Activated CD8-positive, alpha-beta memory T cell treated with anti-CD3 and anti-CD28 coated beads, Interleukin-2, amount 10 ng/mL, durations not matched to agents 7 days and 5 days (primary cell): ENCODE measurements at regions not wholly inside any gene's neighbourhood (a gene's known extent, or its start where the extent isn't known, plus 50 kb on each side); places are given as distances from the start of the nearest gene placed in this dataset.

Source experiments
- ATAC-seq: fragments of 150-1000 bp; cut with Tn5 transposase; one replicate; pipeline ENCODE4 v1.10.0; 2021; ENCODE audit warnings: moderate library complexity
- CTCF ChIA-PET: fragments of 350-600 bp; sonication (Branson Sonifier 250); formaldehyde crosslinking; loops from one replicate; lab custom pipeline; 2021; ENCODE audit warnings: antibody characterized with exemption; lab: Charles Lee
- DNase-seq: peaks from one replicate; pipeline ENCODE4 v3.0.0-alpha.2; 2020
- H3K27ac Mint-ChIP-seq: one replicate; pipeline ENCODE4 v1.8.0; 2021; ENCODE audit warnings: mild to moderate bottlenecking, mixed read lengths
- H3K27me3 Mint-ChIP-seq: one replicate; pipeline ENCODE4 v1.8.0; 2021; ENCODE audit warnings: mixed read lengths
- H3K36me3 Mint-ChIP-seq: one replicate; pipeline ENCODE4 v1.8.0; 2021; ENCODE audit warnings: mild to moderate bottlenecking, mixed read lengths
- H3K4me1 Mint-ChIP-seq: one replicate; pipeline ENCODE4 v1.8.0; 2021; ENCODE audit warnings: mixed read lengths
- H3K4me3 Mint-ChIP-seq: one replicate; pipeline ENCODE4 v1.8.0; 2021; ENCODE audit warnings: mild to moderate bottlenecking, moderate library complexity, mixed read lengths
- H3K9me3 Mint-ChIP-seq: one replicate; pipeline ENCODE4 v1.8.0; 2022; ENCODE audit warnings: low read depth, mixed read lengths

DNA sequence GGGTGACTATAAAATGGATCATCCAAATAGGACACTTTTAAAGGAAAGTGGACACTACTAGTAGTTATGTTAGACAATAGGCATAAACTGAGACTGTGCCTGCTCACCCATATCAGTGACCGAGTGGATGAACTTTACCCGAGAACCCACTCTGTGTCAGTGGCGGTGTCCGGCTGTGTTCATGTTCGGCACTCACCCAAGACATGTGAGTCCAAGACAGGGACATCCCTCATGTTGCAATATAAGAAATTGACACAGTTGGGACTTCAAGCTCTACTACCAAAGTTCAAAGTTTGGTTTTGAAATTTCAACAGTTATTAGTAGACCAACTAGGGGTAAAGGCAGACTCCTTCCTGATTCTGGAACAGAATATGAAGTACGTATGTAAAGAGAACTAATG lies 326.3 kb upstream of the TNP1 start:
- no peak for ATAC-seq
- no peak for DNase-seq
- CTCF ChIA-PET, result no interaction called here
- Mint-ChIP-seq H3K27ac (no peak overlapping the region), H3K36me3 (no peaks in the 10 kb centered on the region), H3K9me3 (no peaks in the 10 kb centered on the region), H3K27me3 (peaks cover 2% of the 10 kb centered on the region), H3K4me3 (no peak overlapping the region), H3K4me1 (no peaks in the 10 kb centered on the region)

DNA sequence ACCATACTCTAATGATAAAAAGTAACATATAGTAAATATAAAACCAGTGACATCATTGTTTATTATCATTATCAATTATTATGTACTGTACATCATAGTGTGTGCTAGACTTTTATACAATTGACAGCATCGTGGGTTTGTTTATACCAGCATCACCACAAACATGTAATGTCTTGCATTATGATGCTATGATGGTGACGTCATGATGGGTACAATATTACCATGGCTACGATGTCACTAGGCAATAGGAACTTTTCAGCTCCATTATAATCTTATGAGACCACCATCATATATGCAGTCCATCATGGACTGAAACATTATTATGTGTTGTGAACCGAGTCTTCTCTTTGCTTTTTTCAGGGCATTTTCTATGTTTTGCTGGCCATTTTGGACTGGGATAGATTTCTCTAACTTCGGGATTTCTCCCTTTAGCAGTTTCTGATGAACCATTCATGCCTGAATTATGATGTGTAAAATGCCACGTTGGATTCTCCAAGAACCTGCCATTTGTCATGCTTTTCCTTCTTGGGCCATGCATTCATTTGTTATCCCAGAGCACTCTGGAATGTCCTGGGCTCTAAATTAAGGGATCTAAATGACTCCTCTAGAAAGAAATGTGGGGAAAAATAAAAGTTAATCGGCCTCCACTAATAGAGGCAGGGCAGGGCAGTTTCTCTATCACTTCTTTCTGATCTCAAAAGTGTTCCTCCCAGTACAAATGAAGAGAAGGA lies 325.6 kb upstream of the TNP1 start:
- ATAC-seq, result no peak
- CTCF ChIA-PET, result no interaction called here
- no peaks in the 10 kb centered on the region for H3K9me3 Mint-ChIP-seq
- H3K4me1 Mint-ChIP-seq, result no peaks in the 10 kb centered on the region
- H3K36me3 Mint-ChIP-seq, result no peaks in the 10 kb centered on the region
- H3K4me3 Mint-ChIP-seq, result no peak overlapping the region
- no peaks in the 10 kb centered on the region for H3K27me3 Mint-ChIP-seq
- DNase-seq, result no peak
- no peak overlapping the region for H3K27ac Mint-ChIP-seq

GRCh38 chr2:217184242-217184641 lies 324.4 kb upstream of the TNP1 start:
- DNase-seq, result no peak
- H3K36me3 Mint-ChIP-seq, result no peaks in the 10 kb centered on the region
- CTCF ChIA-PET, result no interaction called here
- no peaks in the 10 kb centered on the region for H3K9me3 Mint-ChIP-seq
- no peak overlapping the region for H3K27ac Mint-ChIP-seq
- H3K4me1 Mint-ChIP-seq, result no peaks in the 10 kb centered on the region
- H3K4me3 Mint-ChIP-seq, result no peak overlapping the region
- no peaks in the 10 kb centered on the region for H3K27me3 Mint-ChIP-seq
- no peak for ATAC-seq

DNA sequence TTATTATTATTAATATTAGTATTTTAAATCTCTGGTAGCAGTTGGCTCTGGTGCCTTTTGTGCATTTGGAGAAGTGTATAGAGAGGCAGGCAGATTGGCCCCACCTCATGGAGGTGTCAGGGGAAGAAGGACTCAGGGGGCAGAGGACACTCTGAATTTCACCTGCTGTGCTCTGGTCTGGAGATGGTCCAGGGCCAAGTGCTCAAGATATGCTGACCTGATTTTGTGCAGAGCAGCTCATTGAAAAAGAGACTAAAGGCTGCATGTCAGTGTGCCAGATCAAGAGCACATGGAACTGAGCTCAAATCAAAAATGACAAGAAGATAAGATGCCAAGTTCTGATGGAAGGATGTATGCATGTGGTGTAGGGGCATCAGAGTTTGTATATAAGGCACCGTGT lies 323.6 kb upstream of the TNP1 start:
- no peaks in the 10 kb centered on the region for H3K36me3 Mint-ChIP-seq

DNA sequence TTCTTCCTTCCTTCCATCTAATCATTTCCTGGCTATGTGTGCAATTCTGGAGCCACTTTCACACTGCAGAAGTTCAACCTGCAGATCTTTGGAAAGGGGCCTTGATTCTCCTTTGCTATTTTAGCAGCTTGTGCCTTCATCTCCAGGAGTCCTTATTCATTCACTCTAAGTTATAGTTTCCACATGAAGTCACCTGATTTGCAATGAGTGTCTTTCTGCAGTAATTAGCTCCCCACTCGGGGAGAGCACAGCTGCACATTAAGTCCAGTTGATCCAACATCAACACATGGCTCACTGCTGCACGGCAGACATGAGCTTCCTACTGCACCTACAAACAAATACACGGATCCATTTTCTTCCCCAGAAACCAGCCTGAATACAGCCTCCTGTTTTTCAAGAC lies 323.1 kb upstream of the TNP1 start:
- H3K9me3 Mint-ChIP-seq, result no peaks in the 10 kb centered on the region
- CTCF ChIA-PET, result no interaction called here
- ATAC-seq, result no peak
- no peaks in the 10 kb centered on the region for H3K4me1 Mint-ChIP-seq
- DNase-seq, result no peak
- no peaks in the 10 kb centered on the region for H3K27me3 Mint-ChIP-seq
- H3K4me3 Mint-ChIP-seq, result no peak overlapping the region
- no peak overlapping the region for H3K27ac Mint-ChIP-seq
- H3K36me3 Mint-ChIP-seq, result no peaks in the 10 kb centered on the region

More for the DNA sequence above, 323.6 kb upstream of the TNP1 start:
- Mint-ChIP-seq H3K27me3 (no peaks in the 10 kb centered on the region), H3K4me3 (no peak overlapping the region), H3K27ac (no peak overlapping the region), H3K4me1 (no peaks in the 10 kb centered on the region), H3K9me3 (no peaks in the 10 kb centered on the region)
- CTCF ChIA-PET, result no interaction called here
- DNase-seq (no peak), ATAC-seq (no peak)

GRCh38 chr2:217181512-217181911 lies 321.6 kb upstream of the TNP1 start:
- Mint-ChIP-seq H3K4me1 (no peaks in the 10 kb centered on the region), H3K4me3 (no peak overlapping the region), H3K36me3 (no peaks in the 10 kb centered on the region), H3K27me3 (no peaks in the 10 kb centered on the region), H3K9me3 (no peaks in the 10 kb centered on the region), H3K27ac (no peak overlapping the region)
- ATAC-seq, result no peak
- CTCF ChIA-PET, result no interaction called here
- DNase-seq, result no peak

- Mint-ChIP-seq H3K4me3 (no peak overlapping the region), H3K27ac (no peak overlapping the region), H3K9me3 (no peaks in the 10 kb centered on the region), H3K27me3 (peaks cover 4% of the 10 kb centered on the region), H3K4me1 (no peaks in the 10 kb centered on the region), H3K36me3 (no peaks in the 10 kb centered on the region)
- no peak for DNase-seq
- ATAC-seq, result no peak
- CTCF ChIA-PET, result no interaction called here
These were observed 320.0 kb upstream of the TNP1 start for GRCh38 chr2:217179854-217180253.

DNA sequence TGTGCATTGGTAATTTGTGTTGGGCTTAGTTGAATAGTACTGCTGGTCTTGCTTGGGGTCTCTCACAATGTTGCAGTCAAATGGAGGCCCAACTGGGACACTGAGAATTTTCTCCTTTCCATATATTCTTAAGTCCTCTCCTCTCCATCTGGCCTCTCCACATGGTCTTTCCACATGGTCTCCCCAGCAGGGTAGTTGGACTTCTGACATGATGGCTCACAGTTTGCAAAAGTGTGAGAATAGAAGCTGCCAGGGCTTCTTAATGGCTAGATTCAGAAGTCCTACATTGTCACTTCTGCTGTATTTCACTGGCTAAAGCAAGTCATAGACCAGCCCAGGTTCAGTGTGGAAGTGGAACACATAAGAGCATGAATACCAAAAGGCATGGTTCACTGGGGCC lies 318.5 kb upstream of the TNP1 start:
- no peaks in the 10 kb centered on the region for H3K4me1 Mint-ChIP-seq
- ATAC-seq, result no peak
- no peaks in the 10 kb centered on the region for H3K36me3 Mint-ChIP-seq

GRCh38 chr2:217177720-217178119 lies 317.9 kb upstream of the TNP1 start:
- Mint-ChIP-seq H3K36me3 (no peaks in the 10 kb centered on the region), H3K27me3 (peaks cover 4% of the 10 kb centered on the region), H3K27ac (no peak overlapping the region), H3K9me3 (no peaks in the 10 kb centered on the region), H3K4me3 (no peak overlapping the region), H3K4me1 (no peaks in the 10 kb centered on the region)
- CTCF ChIA-PET, result no interaction called here
- DNase-seq (no peak), ATAC-seq (no peak)

More for the DNA sequence above, 318.5 kb upstream of the TNP1 start:
- peaks cover 4% of the 10 kb centered on the region for H3K27me3 Mint-ChIP-seq
- no peaks in the 10 kb centered on the region for H3K9me3 Mint-ChIP-seq
- no peak overlapping the region for H3K4me3 Mint-ChIP-seq
- no peak for DNase-seq
- H3K27ac Mint-ChIP-seq, result no peak overlapping the region
- CTCF ChIA-PET, result no interaction called here

DNA sequence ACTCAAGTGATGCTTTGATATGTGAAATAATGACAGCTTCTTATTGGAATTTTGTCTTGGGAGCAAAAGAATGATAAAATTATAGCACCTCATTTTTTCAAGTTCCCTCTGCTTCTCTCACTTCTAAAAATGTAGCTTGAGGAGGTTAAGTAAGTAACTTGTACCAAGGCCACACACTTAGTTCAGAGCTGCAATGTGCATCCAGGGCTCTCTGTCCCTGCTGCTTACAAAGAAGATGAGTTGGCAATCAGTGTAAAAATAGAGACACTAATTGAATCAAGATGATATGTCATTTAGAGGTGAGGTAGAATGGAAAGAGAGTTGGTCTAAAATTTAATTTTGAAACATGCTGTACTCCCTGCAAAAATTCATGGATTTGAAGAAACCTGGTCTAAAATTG lies 312.0 kb upstream of the TNP1 start:
- DNase-seq, result no peak
- Mint-ChIP-seq H3K27me3 (peaks cover 4% of the 10 kb centered on the region), H3K4me1 (no peaks in the 10 kb centered on the region), H3K36me3 (no peaks in the 10 kb centered on the region), H3K27ac (no peak overlapping the region), H3K9me3 (no peaks in the 10 kb centered on the region), H3K4me3 (no peak overlapping the region)
- CTCF ChIA-PET, result no interaction called here
- no peak for ATAC-seq

DNA sequence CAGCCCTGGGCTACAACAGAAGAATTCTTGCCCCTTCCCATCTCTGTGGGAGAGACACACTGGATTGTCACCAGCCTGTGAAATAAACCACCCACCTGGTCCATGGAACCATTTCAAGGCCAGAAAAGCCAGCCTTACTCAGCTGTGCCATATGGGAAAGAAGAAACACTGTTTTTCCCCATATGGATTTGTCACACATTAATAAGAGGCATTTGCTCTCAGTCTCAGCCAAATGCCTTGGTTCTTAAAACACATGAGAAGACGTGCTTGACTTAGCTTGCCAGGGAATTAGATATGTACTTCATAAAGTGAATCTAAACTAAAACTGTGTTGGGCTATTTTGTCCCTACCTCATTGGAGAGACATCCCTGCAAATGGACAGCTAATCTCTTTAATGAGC lies 308.6 kb upstream of the TNP1 start:
- Mint-ChIP-seq H3K27ac (no peak overlapping the region), H3K4me3 (no peak overlapping the region), H3K36me3 (no peaks in the 10 kb centered on the region), H3K27me3 (peaks cover 5% of the 10 kb centered on the region), H3K9me3 (no peaks in the 10 kb centered on the region), H3K4me1 (no peaks in the 10 kb centered on the region)
- ATAC-seq (no peak), DNase-seq (no peak)
- CTCF ChIA-PET, result no interaction called here

- no peak overlapping the region for H3K4me3 Mint-ChIP-seq
- no peak for ATAC-seq
- H3K27me3 Mint-ChIP-seq, result peaks cover 5% of the 10 kb centered on the region
- peaks cover 3% of the 10 kb centered on the region for H3K4me1 Mint-ChIP-seq
- H3K36me3 Mint-ChIP-seq, result no peaks in the 10 kb centered on the region
- DNase-seq, result no peak
- H3K27ac Mint-ChIP-seq, result no peak overlapping the region
- no peaks in the 10 kb centered on the region for H3K9me3 Mint-ChIP-seq
- CTCF ChIA-PET, result no interaction called here
These were observed 307.7 kb upstream of the TNP1 start for GRCh38 chr2:217167531-217167930.

GRCh38 chr2:217166241-217166850 lies 306.5 kb upstream of the TNP1 start:
- Mint-ChIP-seq H3K36me3 (no peaks in the 10 kb centered on the region), H3K4me1 (peaks cover 10% of the 10 kb centered on the region), H3K27ac (no peak overlapping the region), H3K4me3 (no peak overlapping the region), H3K27me3 (peaks cover 5% of the 10 kb centered on the region), H3K9me3 (no peaks in the 10 kb centered on the region)
- DNase-seq (no peak), ATAC-seq (no peak)
- CTCF ChIA-PET, result interaction anchor here (0.8 to 1.0 kb wide), 2 partner anchors 470 to 546 kb away, joined by 3 read pairs; no protein-coding TSS in a partner anchor

- CTCF ChIA-PET, result interaction anchor here (0.8 kb wide), 1 partner anchor 547 kb away, joined by 3 read pairs; no protein-coding TSS in a partner anchor
- peaks cover 10% of the 10 kb centered on the region for H3K4me1 Mint-ChIP-seq
- H3K27me3 Mint-ChIP-seq, result peaks cover 8% of the 10 kb centered on the region
- DNase-seq, result no peak
- H3K27ac Mint-ChIP-seq, result no peak overlapping the region
- no peaks in the 10 kb centered on the region for H3K36me3 Mint-ChIP-seq
- H3K9me3 Mint-ChIP-seq, result no peaks in the 10 kb centered on the region
- no peak overlapping the region for H3K4me3 Mint-ChIP-seq
- no peak for ATAC-seq
These were observed 305.7 kb upstream of the TNP1 start for GRCh38 chr2:217165547-217165946.
